A172 (cell line): ENCODE measurements at regions not wholly inside any gene's neighbourhood (a gene's known extent, or its start where the extent isn't known, plus 50 kb on each side); places are given as distances from the start of the nearest gene placed in this dataset.

ENCODE experiments used
- DNase-seq: peaks from one replicate; pipeline ENCODE4 v3.0.0-alpha.2; 2015; ENCODE audit warnings: low spot score

DNA sequence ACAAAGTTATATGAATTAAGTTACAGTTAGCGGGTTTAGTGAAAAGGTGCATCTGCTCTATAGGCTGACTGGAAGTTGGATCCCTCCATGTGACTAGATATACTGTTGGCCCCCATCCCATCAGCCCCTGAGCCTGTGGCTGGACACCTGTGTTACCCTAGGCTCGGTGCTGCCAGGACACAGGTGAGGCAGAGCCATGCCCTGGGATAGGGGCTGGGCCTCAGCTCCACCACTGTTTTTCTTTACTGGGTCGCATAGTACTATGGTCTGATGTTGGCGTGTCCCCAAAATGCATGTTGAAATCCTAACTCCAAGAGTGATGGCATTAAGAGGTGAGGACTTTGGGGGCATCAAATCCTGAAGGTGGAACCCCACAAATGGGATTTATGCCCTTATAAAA is 638.6 kb upstream of the ID2 start:
- DNase-seq, result no peak

DNA sequence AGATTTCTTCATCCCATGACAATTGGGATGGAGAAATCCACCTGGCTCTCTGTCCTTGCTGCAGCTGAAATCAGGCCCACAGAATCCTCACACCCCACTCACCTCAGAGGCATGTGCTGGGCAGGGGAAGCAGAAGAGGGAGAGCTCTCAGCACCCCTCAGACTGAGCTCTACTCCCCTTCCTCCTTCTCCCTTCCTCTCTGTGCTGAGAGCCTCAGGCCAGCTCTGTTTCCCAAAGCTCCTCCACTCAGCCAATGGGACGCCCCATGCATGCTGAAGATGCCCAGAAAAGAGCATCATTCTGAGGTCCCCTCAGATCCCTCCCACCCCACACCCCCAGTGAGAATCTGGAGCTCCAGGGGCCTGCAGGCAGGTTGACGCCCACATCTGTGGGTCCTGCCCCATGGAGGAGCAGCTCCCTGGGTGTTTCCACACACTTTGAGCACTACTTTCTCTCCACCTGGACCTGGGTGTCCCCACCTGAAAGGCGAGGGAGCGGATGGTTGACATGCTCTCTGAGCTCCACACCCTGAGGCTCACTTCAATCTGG is 637.7 kb upstream of the ID2 start:
- no peak for DNase-seq

DNA sequence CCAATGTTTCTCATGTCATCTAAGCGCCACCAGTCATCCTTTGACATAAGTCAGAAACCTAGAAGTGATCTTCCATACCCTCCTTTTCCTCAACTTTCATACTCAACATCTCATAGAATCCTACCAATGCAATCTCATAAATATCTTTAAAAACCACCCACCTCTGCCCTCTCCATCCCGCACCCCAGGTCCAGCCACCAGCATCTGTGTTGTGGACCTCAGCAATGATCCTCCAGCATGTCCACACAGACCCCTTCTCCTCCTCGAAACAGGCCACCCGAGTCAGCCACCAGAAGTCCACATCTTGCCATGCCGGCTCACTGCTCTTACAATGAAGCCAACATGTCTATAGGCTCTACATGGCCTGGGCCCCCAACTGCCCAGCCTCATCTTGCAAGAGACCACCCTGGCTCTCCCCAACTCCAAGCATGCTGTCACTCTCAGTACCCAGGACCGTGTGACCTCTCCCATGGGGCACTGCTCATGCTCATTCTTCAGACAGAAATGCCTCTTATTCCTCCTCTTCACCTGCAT is 636.7 kb upstream of the ID2 start:
- no peak for DNase-seq

DNA sequence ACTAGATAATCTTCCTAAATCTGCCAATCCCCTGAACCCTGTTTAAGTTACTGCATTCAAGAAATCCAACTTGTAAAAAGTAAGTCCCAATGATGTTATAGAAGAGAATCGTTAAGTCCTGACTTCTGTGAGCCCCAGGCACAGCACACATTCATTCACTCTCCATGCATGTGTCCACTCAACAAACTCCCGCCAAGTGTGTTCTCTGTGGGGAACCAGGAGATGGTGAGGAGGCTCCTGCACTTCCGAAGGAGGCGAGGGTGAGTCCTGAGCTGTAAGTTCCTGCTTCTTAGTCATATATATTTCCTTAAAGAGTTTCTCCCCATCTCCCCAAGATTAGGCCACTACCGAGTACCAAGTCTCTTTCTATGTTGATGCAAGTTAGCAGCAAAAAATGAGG is 635.0 kb upstream of the ID2 start:
- DNase-seq, result no peak

DNA sequence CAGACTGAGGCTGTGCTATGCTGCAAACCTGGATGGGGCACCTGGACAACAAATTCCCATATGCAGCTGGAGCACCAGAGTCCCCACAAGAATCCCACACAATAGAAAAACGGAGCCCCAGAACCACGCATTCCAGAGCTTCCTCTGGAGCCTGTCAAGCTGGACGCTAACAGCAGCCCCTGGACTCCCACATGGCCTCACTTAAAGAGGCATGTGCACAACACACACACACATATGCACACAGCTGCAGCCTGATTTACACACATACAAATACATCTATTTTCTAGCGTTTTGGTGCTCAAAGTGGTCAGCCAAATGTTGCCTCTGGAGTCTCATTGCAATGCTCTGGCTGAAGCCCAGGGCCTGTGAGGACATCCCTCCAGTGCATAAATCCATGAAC is 632.7 kb upstream of the ID2 start:
- DNase-seq, result no peak

DNA sequence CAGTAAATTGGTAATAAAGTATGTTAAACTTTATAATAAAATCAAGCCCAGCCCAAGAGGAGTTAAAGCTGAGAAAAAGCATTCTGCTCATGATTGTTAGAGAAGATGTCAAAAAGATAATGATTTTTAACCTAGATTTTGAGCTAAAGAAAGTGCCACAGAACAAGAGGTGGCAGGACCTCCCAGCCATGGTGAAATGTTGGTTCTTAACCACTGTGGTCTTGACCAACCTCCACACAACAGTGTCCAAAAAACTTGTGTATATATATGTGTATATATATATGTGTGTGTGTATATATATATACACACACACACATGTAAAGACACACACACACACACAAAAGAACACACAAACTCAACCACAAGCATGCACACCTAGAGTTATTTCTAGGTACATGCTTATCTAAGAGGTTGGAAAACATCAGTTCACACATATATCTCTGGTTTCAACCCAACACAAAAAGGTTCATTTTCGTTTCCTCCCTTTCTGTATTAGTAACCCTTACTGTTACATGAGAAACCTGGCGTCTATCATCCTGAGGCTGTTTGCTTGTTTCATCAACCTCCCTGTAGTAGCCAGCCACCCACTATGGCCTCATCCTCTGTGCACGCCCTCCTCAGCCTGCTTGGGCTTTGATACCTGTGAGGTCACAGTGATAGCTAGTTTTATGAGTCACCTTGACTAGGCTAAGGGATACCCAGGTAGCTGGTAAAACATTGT is 631.8 kb upstream of the ID2 start:
- DNase-seq, result no peak

DNA sequence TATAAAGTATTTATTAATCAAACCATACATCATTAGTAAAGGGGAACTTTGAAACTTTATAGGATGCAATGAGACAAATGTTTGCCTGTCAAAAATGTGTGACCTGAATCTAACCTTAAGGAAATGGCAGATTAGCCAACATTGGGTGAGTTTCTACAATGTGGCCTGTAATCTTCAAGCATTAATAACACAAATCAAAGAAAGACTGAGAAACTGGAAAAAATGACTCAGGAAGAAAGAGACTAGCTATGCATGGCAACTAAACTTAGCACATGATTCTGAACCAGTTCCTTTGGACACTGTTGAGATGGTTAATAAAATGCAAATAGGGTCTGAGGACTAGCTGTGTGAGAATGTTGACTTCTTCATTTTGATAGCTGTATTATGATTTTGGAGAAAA is 628.6 kb upstream of the ID2 start:
- DNase-seq, result no peak

DNA sequence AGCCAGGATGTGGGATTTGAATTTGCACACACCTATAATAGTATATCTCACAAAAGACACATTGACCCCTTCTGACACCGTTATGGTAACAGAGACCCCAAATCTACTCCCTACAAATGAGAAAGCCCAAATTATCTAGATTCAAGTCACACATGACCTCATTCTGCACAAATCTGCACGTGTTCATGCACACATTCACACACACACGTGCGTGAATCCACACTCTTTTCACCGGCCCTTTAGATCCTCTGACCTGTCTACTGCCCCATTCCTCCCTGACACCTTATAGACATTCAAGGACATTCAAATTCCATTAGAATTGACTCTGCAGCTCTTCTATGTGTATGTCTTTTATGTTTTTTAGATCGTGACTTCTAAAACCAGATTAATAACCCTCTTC is 627.8 kb upstream of the ID2 start:
- DNase-seq, result no peak

DNA sequence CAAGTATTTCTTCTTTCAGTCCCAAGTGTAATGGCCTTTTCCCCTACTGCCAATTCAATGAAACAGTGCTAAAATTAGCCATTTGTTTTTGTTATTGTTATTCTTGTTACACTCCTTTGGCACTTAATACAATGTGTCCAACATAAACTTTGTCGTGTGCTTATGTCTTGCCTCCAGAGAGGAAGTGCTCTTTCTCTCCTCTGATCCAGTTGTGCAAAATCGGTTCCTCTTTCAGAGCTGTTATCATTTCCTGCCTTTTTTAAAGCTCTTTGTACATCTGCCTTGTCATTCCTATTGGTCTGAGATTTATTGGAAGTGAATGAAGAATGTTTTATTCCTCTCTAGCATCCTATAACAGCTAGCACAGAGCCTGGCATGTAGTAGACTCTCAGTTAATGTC is 623.2 kb upstream of the ID2 start:
- no peak for DNase-seq

DNA sequence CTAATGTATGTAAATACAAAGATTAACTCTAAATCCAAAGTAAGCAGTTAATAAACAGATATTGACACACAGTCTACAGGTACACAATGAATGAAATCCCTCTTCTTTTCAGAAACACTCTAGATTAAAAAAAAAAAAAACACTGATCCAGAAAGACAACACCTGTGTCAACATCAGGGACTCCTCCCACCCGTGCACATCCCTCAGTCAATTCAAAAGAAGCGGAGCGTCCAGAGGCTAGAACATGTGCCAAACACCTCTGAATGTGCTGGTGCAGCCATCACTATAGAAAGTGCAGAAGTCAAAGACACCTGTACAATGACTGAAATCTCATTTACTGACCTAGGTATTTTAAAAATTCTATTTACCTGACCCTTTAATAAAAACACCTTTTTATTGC is 622.6 kb upstream of the ID2 start:
- no peak for DNase-seq

DNA sequence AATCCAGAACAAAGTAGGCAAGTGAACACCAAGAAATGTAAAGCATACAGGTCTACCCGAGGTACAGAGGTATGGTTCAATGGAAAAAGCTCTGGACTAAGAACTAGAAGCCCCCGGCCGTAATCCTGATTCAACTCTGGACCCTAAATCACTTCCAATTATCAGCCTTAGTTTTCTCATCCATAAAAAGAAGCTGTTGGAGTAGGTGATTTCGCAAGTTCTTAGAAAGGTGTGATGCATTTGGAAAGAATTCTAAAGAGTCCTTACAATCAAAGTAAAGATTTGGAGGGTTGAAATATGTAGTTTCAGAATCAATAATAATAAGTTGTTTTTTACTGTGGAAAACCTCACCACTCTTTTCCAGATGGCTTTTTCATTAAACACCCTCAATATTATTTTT is 622.1 kb upstream of the ID2 start:
- no peak for DNase-seq

DNA sequence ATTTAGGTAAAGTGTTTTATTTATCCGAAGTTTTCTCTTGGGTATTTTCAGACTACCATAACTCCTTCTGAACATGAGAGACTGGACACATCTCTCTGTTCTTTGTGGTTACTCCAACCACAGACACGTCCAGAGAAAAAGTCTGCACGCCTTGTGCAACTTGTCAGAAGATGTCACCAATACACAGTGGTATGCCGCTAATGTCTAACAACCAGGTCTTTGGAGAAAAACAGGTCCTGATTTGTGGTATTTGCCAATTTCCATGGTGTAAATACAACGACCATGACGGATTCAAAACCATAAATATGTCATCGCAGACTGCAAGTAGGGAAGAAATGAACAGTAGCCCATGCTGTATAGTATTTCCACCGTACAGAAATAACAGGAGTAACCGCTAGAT is 620.6 kb upstream of the ID2 start:
- DNase-seq, result no peak

DNA sequence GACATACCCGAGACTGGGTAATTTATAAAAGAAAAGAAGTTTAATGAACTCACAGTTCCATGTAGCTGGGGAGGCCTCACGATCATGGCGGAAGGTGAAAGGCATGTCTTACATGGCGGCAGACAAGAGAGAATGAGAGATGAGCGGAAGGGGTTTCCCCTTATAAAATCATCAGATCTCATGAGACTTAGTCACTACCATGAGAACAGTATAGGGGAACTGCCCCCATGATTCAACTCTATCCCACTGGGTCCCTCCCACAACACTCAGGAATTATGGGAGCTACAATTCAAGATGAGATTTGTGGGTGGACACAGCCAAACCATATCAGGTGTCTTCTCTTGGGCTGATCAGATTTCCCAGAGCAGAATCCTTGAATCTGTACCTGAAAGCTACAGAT is 617.3 kb upstream of the ID2 start:
- no peak for DNase-seq

DNA sequence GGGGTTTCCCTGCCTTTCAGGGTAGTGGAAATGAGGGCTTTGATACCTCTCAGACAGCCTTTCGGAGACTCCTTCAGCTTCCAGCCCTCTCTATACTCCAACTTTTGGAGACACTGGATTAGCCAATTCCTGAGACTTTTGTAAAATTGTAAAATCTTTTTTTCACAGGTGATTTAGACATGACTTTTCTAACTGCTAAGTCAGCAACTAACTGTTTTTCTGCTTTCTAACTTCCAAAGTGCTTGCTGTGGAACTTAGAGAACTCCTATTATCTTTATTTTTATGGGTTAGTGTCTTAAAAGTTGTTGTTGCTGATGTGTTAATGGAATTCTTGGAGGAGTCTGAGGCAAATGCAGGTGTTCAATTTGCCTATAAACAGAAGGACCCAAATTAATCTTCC is 616.7 kb upstream of the ID2 start:
- DNase-seq, result no peak

DNA sequence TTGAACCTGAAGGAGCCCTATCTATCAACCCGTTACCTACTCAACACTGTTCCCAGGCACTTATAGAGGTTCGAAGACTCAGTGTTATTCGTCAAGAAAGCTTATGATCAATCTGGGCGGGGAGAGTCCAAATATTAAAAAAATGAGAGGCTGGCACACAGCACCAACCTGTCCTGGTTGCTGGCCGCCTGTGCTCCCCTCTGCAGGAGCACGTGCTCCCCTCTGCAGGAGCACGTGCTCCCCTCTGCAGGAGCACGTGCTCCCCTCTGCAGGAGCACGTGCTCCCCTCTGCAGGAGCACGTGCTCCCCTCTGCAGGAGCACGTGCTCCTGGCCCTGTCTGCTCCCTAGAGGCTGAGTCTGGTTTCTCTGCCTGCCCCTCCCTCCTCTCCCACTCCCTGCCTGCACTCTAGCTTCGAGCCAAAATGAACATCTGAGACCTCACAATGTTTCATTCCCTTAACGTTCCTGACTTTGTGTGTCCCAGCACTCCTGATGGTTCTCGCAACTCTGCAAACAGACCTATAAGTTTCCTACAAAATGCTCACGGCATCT is 614.0 kb upstream of the ID2 start:
- DNase-seq, result no peak

DNA sequence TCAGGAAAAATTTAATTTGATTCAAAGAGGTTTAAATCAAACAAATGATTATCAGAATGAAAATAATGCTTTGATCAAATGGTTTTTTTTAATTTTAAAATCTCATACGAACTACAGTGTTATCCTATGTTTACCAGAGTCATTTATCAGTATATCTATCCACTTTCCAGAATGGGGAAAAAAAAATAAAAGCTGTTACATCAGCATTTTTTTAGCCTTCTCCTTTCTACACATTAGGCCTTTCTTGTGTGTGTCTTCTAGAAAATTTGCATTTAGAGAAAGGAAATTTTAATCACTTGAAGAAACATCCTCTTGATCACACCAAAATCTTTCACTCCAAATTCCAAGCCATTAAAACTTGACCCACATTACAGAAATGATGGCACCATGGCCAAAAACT is 608.9 kb upstream of the ID2 start:
- no peak for DNase-seq

DNA sequence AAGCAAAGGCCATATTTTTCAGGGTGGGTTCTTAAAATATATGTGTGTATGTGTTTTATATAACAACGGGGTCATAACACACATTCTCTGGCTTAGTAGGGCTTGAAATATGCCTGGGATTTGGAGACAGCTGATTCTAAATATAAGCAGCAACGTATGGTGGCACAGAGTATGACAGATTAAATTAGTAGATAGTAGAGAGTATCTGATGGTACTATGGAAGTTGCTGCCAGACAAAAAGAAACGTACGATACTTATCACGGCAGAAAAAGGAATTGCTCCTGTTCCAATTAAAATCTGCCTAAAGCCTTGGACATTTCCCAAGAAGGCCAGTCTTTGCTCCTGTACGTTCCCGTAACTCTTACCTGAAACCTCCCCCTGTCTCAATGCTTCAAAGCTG is 607.9 kb upstream of the ID2 start:
- DNase-seq, result no peak

DNA sequence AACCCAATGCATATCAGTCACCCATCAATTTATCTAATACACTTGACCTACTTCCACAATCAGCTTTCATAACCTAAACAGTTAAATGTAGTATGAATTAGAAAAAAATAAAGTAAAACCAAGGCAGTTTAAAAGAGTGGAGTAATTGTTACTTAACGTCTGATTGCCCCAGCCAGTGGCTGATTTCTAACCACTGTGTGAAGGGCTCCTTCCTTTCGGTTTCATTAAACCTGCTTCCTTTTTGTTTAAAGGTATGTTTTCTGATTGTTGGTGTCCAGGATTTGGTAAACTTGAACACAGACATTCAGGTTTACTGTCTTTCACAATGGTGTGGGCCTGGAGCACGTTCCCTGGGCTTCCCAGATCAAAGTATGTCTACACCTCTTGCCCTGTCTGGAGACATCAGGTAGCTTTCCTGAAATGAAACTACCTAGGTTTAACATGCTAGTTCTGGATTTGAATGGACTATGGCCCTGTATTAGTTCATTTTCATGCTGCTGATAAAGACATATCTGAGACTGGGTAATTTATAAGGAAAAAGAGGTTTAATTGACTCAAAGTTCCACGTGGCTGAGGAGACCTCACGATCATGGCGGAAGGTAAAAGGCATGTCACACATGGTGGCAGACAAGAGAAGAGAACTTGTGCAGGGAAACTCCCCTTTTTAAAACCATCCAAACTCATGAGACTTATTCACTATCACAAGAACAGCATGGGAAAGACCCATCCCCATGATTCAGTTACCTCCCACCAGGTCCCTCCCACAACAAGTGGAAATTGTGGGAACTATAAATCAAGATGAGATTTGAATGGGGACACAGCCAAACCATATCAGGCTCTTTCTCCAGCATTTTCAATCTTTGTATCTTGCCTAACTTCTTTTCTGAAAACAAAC is 605.2 kb upstream of the ID2 start:
- no peak for DNase-seq

DNA sequence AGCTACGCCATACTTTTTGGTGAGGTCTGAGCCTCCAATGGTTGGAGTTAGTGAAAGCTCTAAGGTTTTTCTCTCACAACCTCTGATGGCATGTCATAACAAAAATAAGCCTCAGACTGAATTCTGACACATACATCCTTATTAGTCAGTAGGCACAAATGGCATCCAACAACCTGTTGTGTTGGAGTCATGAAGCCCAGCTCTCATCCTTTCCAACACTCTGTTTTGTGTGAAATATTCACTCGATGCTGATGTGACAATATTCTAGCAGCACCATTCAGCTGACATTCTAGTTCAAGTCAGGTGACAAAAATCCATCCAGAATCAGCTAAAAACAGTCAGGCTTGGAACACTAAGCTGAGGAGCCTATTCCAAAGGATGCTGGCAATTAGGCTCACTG is 603.2 kb upstream of the ID2 start:
- DNase-seq, result no peak

DNA sequence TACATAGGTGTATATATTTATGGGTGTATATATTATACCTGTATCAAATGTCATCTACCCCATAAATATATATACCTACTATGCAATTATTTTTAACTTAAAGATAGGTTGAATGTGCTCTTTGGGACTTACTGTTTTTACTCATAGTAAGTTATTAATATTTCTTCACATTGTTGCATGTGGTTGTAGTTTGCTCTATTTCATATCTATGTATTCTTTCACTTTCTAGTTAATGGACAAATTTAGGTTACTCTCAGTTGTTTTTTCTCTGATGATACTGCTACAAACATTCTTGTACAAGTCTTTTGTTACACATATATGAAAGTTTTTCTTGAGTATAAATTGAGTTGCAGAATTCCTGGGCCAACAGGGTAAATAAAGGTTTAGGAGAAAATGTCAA is 601.8 kb upstream of the ID2 start:
- no peak for DNase-seq

DNA sequence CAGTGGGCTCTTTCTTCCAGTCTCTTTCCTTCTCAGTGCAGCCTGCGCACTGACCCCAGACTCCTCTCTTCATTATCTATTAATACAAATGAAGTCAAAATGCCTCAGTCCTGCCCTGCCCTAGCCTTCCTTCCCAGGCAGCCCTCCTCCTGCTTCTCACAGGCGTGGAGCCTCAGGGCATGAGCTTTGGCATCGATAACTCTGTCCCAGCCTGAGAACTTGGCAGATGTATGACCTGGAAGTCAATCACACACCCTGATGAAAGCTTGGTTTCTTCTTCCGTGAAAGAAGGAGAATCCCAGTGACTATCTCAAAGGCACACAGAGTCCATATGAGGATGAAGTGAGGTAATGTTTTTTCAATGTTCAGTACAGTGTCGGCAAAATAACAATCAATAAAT is 600.7 kb upstream of the ID2 start:
- DNase-seq, result no peak

DNA sequence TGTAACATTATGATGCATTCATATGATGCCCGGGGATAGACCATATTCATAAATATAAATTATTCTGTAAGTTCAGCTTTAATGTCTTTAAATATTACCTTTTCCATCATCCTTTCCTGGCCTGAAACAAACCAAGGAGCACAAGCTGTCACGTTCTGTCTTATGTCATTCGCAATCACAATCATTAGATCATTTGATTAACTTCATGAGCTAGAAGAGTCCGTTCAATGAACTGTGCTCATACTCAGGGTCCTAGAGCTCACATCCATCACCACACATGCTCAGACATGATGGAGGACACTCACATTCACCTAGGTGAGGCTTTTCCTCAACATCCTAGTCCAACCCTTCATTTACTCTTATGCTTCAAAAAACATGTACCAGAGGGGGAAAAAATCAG is 599.0 kb upstream of the ID2 start:
- no peak for DNase-seq

DNA sequence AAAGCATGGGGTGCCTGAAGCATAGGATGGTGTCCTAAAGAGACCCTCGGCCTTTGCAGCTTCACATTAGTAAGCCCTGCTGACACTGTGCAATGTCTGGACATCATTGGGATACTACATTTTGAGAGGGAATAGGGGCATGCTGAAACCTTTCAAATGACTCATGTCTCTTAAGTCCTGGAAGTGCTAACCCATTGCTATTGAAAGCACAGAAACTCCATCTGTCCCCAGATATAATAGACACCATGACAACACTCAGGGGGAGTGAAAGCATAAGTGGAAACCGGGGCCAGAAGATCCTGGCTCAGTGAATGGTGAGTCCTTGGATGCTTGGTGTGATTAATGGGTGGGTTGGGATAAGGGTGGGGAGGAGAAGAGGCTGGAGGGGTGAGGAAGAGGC is 595.5 kb upstream of the ID2 start:
- DNase-seq, result no peak
